Hepatocyte (in vitro differentiated cells): ENCODE measurements at regions not wholly inside any gene's neighbourhood (a gene's known extent, or its start where the extent isn't known, plus 50 kb on each side); places are given as distances from the start of the nearest gene placed in this dataset.

Experiments
- DNase-seq: peaks from one replicate; pipeline ENCODE4 v3.0.0-alpha.2; 2016; ENCODE audit warnings: low spot score
- H2AFZ ChIP-seq: fragments of 200-600 bp; sonication (generic); 2 replicates; pipeline ENCODE4 v1.6.0; 2016; ENCODE audit warnings: antibody characterized with exemption, mild to moderate bottlenecking
- H3K27ac ChIP-seq: fragments of 200-600 bp; sonication (generic); 2 replicates; pipeline ENCODE4 v1.5.1; 2016; ENCODE audit warnings: mild to moderate bottlenecking
- H3K27me3 ChIP-seq: fragments of 200-600 bp; sonication (generic); 2 replicates; pipeline ENCODE4 v1.6.1; 2016
- H3K36me3 ChIP-seq: fragments of 200-600 bp; sonication (generic); replicated peaks from 2 replicates; pipeline ENCODE4 v1.5.1; 2016; ENCODE audit warnings: low read depth; ENCODE audit not compliant: insufficient read depth
- H3K4me1 ChIP-seq: fragments of 200-600 bp; sonication (generic); 2 replicates; pipeline ENCODE4 v1.5.1; 2016; ENCODE audit warnings: mild to moderate bottlenecking, moderate library complexity; ENCODE audit not compliant: insufficient read depth
- H3K4me2 ChIP-seq: fragments of 200-600 bp; sonication (generic); 2 replicates; pipeline ENCODE4 v1.6.0; 2016
- H3K4me3 ChIP-seq: fragments of 200-600 bp; sonication (generic); 2 replicates; pipeline ENCODE4 v1.5.1; 2016; ENCODE audit warnings: mild to moderate bottlenecking
- H3K79me2 ChIP-seq: fragments of 200-600 bp; sonication (generic); 2 replicates; pipeline ENCODE4 v1.6.0; 2017; ENCODE audit warnings: mild to moderate bottlenecking
- H3K9me2 ChIP-seq: fragments of 200-600 bp; sonication (generic); replicated peaks from 2 replicates; pipeline ENCODE4 v1.6.0; 2017; ENCODE audit warnings: mild to moderate bottlenecking; ENCODE audit not compliant: insufficient read depth
- H3K9me3 ChIP-seq: fragments of 200-600 bp; sonication (generic); 2 replicates; pipeline ENCODE4 v1.5.1; 2016; ENCODE audit warnings: low read depth, mild to moderate bottlenecking
- H4K20me1 ChIP-seq: fragments of 200-600 bp; sonication (generic); 2 replicates; pipeline ENCODE4 v1.6.0; 2016; ENCODE audit warnings: mild to moderate bottlenecking; ENCODE audit not compliant: insufficient read depth, poor library complexity, severe bottlenecking
- EZH2 ChIP-seq: fragments of 200-600 bp; sonication (generic); IDR thresholded peaks from 2 replicates; pipeline ENCODE4 v1.6.1; 2016; ENCODE audit warnings: antibody characterized with exemption, mild to moderate bottlenecking, borderline replicate concordance
- EZH2phosphoT487 ChIP-seq: fragments of 200-600 bp; sonication (generic); IDR thresholded peaks from one replicate; pipeline ENCODE4 v1.6.1; 2018; ENCODE audit warnings: antibody characterized with exemption, mild to moderate bottlenecking, low read depth, moderate library complexity; ENCODE audit not compliant: unreplicated experiment, severe bottlenecking
- WGBS: methylation state at CpG from one replicate; pipeline ENCODE4 v1.1.6; 2016; ENCODE audit warnings: low lambda C conversion rate; ENCODE audit errors: missing lambda C conversion rate; 5-methylcytosine and 5-hydroxymethylcytosine counted together
- TF ChIP-seq, protein P1 (sequence below): fragments of 200-600 bp; sonication (generic); IDR thresholded peaks from 2 replicates; pipeline ENCODE4 v1.5.1; 2016; ENCODE audit warnings: antibody characterized with exemption, mild to moderate bottlenecking; ENCODE audit not compliant: poor library complexity

DNA sequence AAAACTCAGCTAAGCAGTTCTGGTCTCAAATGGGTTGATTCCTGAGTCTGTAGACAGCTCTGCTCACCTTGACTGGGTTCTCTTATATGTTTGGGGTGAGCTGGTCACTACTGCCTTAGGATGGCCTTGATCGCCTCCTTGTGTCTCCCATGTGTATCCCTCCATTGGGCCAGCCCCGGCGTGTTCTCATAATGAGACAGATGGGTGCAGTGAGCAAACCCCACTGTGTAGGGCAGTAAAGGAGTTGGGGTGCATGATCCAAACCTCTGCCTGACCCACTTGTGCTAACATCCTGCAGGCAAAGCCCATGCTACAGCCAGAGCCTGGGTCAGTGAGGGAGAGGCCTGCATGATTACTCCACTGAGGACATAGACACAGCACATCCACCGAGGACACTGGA lies 657.6 kb downstream of the BRD1 start:
- Histone ChIP-seq H3K36me3 (no peaks in the 10 kb centered on the region), H3K4me3 (no peak overlapping the region), H4K20me1 (no peaks in the 10 kb centered on the region), H3K9me3 (no peaks in the 10 kb centered on the region), H3K9me2 (no peaks in the 10 kb centered on the region), H2AFZ (no peak overlapping the region), H3K79me2 (no peaks in the 10 kb centered on the region), H3K27me3 (no peaks in the 10 kb centered on the region), H3K27ac (no peak overlapping the region), H3K4me2 (no peak overlapping the region), H3K4me1 (no peaks in the 10 kb centered on the region)
- no peak for DNase-seq
- TF ChIP-seq EZH2phosphoT487: no peak
- TF ChIP-seq, protein P1, sequence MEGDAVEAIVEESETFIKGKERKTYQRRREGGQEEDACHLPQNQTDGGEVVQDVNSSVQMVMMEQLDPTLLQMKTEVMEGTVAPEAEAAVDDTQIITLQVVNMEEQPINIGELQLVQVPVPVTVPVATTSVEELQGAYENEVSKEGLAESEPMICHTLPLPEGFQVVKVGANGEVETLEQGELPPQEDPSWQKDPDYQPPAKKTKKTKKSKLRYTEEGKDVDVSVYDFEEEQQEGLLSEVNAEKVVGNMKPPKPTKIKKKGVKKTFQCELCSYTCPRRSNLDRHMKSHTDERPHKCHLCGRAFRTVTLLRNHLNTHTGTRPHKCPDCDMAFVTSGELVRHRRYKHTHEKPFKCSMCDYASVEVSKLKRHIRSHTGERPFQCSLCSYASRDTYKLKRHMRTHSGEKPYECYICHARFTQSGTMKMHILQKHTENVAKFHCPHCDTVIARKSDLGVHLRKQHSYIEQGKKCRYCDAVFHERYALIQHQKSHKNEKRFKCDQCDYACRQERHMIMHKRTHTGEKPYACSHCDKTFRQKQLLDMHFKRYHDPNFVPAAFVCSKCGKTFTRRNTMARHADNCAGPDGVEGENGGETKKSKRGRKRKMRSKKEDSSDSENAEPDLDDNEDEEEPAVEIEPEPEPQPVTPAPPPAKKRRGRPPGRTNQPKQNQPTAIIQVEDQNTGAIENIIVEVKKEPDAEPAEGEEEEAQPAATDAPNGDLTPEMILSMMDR: no peak
- TF ChIP-seq EZH2: no peak
- 75% methylated on average over 4 of the region's 4 CpGs for WGBS

DNA sequence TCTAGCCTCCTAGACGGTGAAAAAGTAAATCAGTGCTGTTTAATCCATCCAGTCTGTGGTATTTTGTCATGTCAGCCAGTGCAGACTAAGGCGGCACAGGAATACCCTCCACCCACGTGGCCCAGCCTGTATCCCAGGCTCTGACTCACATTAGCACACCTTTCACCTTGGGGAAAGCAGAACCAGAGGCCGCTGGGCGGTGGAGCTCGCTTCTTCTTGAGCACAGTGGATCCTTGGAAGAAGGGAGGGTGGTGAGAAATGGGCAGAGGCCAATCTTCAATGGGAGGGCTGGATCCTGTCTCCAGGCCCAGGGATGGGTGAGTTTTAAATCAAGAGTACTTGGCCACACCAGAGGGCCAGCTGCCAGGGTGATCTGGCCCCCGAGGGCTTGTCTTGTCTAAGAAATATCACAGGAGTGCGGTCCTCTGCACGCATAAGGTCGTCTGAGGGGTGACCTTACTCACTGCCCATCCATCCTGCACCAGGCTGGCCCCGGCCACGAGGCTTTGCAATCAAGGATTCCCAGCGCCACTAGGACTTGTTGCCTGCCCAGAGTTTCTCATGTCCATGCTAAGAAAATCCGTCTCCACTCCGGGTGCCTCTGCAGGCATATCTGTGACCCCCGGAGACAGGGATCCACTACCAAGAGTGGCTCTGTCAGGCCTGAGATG lies 658.5 kb downstream of the BRD1 start:
- no peak overlapping the region for H3K27ac ChIP-seq
- H3K79me2 ChIP-seq: no peaks in the 10 kb centered on the region
- DNase-seq: no peak
- WGBS: 86% methylated on average over 16 of the region's 16 CpGs
- no peak overlapping the region for H3K4me2 ChIP-seq
- H3K4me1 ChIP-seq: no peaks in the 10 kb centered on the region
- H4K20me1 ChIP-seq: no peaks in the 10 kb centered on the region
- H3K4me3 ChIP-seq: no peak overlapping the region
- H2AFZ ChIP-seq: no peak overlapping the region
- H3K9me3 ChIP-seq: no peaks in the 10 kb centered on the region
- TF ChIP-seq EZH2phosphoT487: no peak
- no peak for TF ChIP-seq EZH2
- TF ChIP-seq, protein P1: no peak
- no peaks in the 10 kb centered on the region for H3K36me3 ChIP-seq
- H3K9me2 ChIP-seq: no peaks in the 10 kb centered on the region
- no peaks in the 10 kb centered on the region for H3K27me3 ChIP-seq

DNA sequence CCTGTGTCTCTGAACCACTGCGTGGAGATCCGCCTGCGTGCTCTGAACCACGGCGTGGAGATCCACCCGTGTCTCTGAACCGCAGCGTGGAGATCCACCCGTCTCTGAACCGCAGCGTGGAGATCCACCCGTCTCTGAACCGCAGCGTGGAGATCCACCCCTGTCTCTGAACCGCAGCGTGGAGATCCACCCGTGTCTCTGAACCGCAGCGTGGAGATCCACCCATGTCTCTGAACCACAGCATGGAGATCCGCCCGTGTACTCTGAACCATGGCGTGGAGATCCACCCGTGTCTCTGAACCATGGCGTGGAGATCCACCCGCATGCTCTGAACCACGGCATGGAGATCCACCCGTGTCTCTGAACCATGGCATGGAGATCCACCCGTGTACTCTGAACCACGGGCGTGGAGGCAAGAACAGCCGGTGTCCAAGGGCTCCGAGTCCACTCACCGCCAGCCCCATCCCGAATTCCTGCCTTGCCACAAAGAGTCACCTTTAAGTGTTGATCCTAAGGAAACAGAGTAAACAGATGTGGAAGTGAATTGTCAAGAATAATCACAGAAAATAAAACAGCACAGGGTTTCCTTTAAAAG lies 659.4 kb downstream of the BRD1 start:
- Histone ChIP-seq H3K36me3 (no peaks in the 10 kb centered on the region), H3K4me2 (no peak overlapping the region), H3K27me3 (no peaks in the 10 kb centered on the region), H3K9me3 (no peaks in the 10 kb centered on the region), H4K20me1 (no peaks in the 10 kb centered on the region), H3K4me3 (no peak overlapping the region), H3K4me1 (no peaks in the 10 kb centered on the region), H2AFZ (no peak overlapping the region), H3K27ac (no peak overlapping the region), H3K79me2 (no peaks in the 10 kb centered on the region), H3K9me2 (no peaks in the 10 kb centered on the region)
- TF ChIP-seq EZH2phosphoT487 (no peak), EZH2 (no peak)
- TF ChIP-seq, protein P1: no peak
- no peak for DNase-seq
- WGBS: 92% methylated on average over 34 of the region's 34 CpGs
